PC-9 (cell line): ENCODE measurements at regions not wholly inside any gene's neighbourhood (a gene's known extent, or its start where the extent isn't known, plus 50 kb on each side); places are given as distances from the start of the nearest gene placed in this dataset.

Experiments
- BruUV-seq: library from RNA; stranded (reverse); fragments of 400-500 nt; replicated peaks from 2 replicates; lab custom pipeline; 2021; lab: Mats Ljungman, UMichigan
- CTCF ChIA-PET: fragments of 300-600 bp; sonication (Branson Sonifier 250); formaldehyde crosslinking; loops from one replicate; lab custom pipeline; 2022; ENCODE audit warnings: antibody characterized with exemption; lab: Charles Lee
- POLR2A ChIA-PET: fragments of 300-600 bp; sonication (Branson Sonifier 250); formaldehyde crosslinking; loops from one replicate; lab custom pipeline; 2022; ENCODE audit warnings: antibody characterized with exemption; ENCODE audit not compliant: unreplicated experiment; lab: Charles Lee
- DNase-seq, 2 experiments: peaks; one replicate each; pipeline versions ENCODE4 v3.0.0 to v3.0.0-alpha.2; 2015 to 2022; ENCODE audit warnings: mixed read lengths in 1 of 2
- H2AFZ ChIP-seq: fragments of 200-600 bp; sonication (generic); 2 replicates; pipeline ENCODE4 v1.8.1; 2017; ENCODE audit warnings: antibody characterized with exemption
- H3F3A ChIP-seq: fragments of 200-600 bp; sonication (generic); 2 replicates; pipeline ENCODE4 v1.8.1; 2017; ENCODE audit warnings: antibody characterized with exemption, mild to moderate bottlenecking, low read depth; ENCODE audit not compliant: insufficient read depth
- H3K27ac ChIP-seq: fragments of 200-600 bp; sonication (generic); 2 replicates; pipeline ENCODE4 v1.6.1; 2016; ENCODE audit warnings: mixed run types
- H3K27me3 ChIP-seq: fragments of 200-600 bp; sonication (generic); 2 replicates; pipeline ENCODE4 v1.6.1; 2016; ENCODE audit warnings: low read depth, mixed run types; ENCODE audit not compliant: insufficient read depth
- H3K36me3 ChIP-seq: fragments of 200-600 bp; sonication (generic); 2 replicates; pipeline ENCODE4 v1.6.1; 2016; ENCODE audit warnings: low read depth, mixed run types
- H3K4me1 ChIP-seq: fragments of 200-600 bp; sonication (generic); replicated peaks from 2 replicates; pipeline ENCODE4 v1.6.1; 2016; ENCODE audit warnings: mixed run types; ENCODE audit not compliant: insufficient read depth
- H3K4me2 ChIP-seq: fragments of 200-600 bp; sonication (generic); 2 replicates; pipeline ENCODE4 v1.6.1; 2017; ENCODE audit warnings: mixed run types
- H3K4me3 ChIP-seq: fragments of 200-600 bp; sonication (generic); 2 replicates; pipeline ENCODE4 v1.6.1; 2016; ENCODE audit warnings: mixed run types
- H3K79me2 ChIP-seq: fragments of 200-600 bp; sonication (generic); 2 replicates; pipeline ENCODE4 v1.6.1; 2017; ENCODE audit warnings: low read depth, mixed run types
- H3K9me2 ChIP-seq: fragments of 200-600 bp; sonication (generic); 2 replicates; pipeline ENCODE4 v1.8.1; 2017; ENCODE audit warnings: mild to moderate bottlenecking; ENCODE audit not compliant: insufficient read depth
- H3K9me3 ChIP-seq: fragments of 200-600 bp; sonication (generic); 2 replicates; pipeline ENCODE4 v1.8.1; 2016; ENCODE audit warnings: low read depth; ENCODE audit not compliant: insufficient read depth
- H4K20me1 ChIP-seq: fragments of 200-600 bp; sonication (generic); 2 replicates; pipeline ENCODE4 v1.8.1; 2017; ENCODE audit not compliant: insufficient read depth
- EZH2 ChIP-seq: fragments of 200-600 bp; sonication (generic); IDR thresholded peaks from 2 replicates; pipeline ENCODE4 v1.8.0; 2017; ENCODE audit warnings: antibody characterized with exemption, low read depth
- intact Hi-C: fragments of 100-400 bp; cut with micrococcal nuclease; formaldehyde crosslinking; loops from one replicate; pipeline ENCODE4 v1.10.0; 2022; ENCODE audit not compliant: unreplicated experiment
- TF ChIP-seq, protein P1 (sequence below): fragments of 200-600 bp; sonication (generic); conservative IDR thresholded peaks from 2 replicates; pipeline ENCODE4 v1.6.1; 2017; ENCODE audit warnings: mixed run types, antibody characterized with exemption, mild to moderate bottlenecking, moderate library complexity

GRCh38 chr10:62736168-62736546, 68.4 kb upstream of the ADO start:
- H4K20me1 ChIP-seq, result no peaks in the 10 kb centered on the region
- H3F3A ChIP-seq, result peaks cover 14% of the 10 kb centered on the region; the same call in 1 of the 2 replicates
- POLR2A ChIA-PET, result no interaction called here
- no peak overlapping the region for H3K27ac ChIP-seq
- H2AFZ ChIP-seq, result no peak overlapping the region
- peak overlapping the region; percentile 27 for H3K4me2 ChIP-seq
- BruUV-seq, result no TSS peak
- CTCF ChIA-PET, result no interaction called here
- intact Hi-C loops, result no loop called here
- DNase-seq, result no peak
- H3K4me1 ChIP-seq, result peaks cover 44% of the 10 kb centered on the region
- no peaks in the 10 kb centered on the region for H3K9me2 ChIP-seq
- no peak overlapping the region for H3K4me3 ChIP-seq
- H3K36me3 ChIP-seq, result no peaks in the 10 kb centered on the region
- TF ChIP-seq EZH2, result no peak
- TF ChIP-seq, protein P1, sequence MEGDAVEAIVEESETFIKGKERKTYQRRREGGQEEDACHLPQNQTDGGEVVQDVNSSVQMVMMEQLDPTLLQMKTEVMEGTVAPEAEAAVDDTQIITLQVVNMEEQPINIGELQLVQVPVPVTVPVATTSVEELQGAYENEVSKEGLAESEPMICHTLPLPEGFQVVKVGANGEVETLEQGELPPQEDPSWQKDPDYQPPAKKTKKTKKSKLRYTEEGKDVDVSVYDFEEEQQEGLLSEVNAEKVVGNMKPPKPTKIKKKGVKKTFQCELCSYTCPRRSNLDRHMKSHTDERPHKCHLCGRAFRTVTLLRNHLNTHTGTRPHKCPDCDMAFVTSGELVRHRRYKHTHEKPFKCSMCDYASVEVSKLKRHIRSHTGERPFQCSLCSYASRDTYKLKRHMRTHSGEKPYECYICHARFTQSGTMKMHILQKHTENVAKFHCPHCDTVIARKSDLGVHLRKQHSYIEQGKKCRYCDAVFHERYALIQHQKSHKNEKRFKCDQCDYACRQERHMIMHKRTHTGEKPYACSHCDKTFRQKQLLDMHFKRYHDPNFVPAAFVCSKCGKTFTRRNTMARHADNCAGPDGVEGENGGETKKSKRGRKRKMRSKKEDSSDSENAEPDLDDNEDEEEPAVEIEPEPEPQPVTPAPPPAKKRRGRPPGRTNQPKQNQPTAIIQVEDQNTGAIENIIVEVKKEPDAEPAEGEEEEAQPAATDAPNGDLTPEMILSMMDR, result no peak
- no peaks in the 10 kb centered on the region for H3K27me3 ChIP-seq
- no peaks in the 10 kb centered on the region for H3K79me2 ChIP-seq
- H3K9me3 ChIP-seq, result no peaks in the 10 kb centered on the region

GRCh38 chr10:62738916-62739315, 65.6 kb upstream of the ADO start:
- TF ChIP-seq EZH2, result no peak
- TF ChIP-seq, protein P1, result no peak
- H3F3A ChIP-seq, result 0 out of 2 replicates have a peak, but pooled peaks cover 6% of the 10 kb centered on the region
- H3K4me1 ChIP-seq, result peaks cover 24% of the 10 kb centered on the region
- no peaks in the 10 kb centered on the region for H3K9me3 ChIP-seq
- ChIA-PET POLR2A (no interaction called here), CTCF (interaction anchor here (0.6 kb wide), 1 partner anchor 700 kb away, joined by 3 read pairs; no protein-coding TSS in a partner anchor)
- no peaks in the 10 kb centered on the region for H3K27me3 ChIP-seq
- no peaks in the 10 kb centered on the region for H3K79me2 ChIP-seq
- H3K4me3 ChIP-seq, result no peak overlapping the region
- H3K27ac ChIP-seq, result no peak overlapping the region
- no peaks in the 10 kb centered on the region for H3K36me3 ChIP-seq
- no peaks in the 10 kb centered on the region for H3K9me2 ChIP-seq
- intact Hi-C loops, result no loop called here
- BruUV-seq, result no TSS peak
- H2AFZ ChIP-seq, result no peak overlapping the region
- no peak for DNase-seq
- no peak overlapping the region for H3K4me2 ChIP-seq
- H4K20me1 ChIP-seq, result no peaks in the 10 kb centered on the region

DNA sequence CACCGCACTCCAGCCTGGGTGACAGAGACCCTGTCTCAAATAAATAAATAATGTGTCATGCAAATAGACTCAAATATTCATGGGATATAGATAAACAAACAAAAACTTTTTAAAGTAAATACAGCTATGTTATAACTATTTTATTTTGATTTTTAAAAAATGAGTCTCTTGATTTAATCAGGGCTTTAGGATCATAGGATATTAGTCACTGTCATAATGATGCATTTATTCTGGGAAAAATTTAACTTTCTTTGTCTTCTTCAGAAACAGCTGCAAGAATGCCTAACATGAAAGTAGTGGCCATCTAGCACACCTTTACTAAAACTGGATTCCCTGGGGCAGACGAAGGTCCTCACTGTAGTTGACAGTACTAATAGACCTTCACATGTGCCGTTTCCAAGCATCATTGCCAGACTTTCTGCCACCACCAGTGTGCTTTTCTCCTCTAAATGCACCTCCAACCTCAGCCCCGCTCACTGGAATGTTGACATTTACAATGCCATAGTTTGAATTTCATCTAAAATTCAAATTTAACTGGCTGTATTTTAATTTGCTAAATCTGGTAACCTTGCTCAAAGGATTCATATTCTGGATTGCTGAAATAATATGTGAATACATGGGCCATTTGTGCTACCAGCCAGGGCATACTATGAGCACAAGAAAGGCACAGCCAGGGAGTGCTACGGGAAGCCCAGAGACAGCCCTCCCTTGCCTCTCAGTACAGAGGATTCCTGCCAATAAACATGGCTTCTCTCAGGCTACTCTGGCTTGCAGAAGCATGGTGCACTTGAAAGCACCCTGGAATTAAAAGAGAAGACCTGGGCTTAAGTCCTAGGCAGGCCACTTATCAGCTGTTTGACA, 63.4 kb upstream of the ADO start:
- H3K4me3 ChIP-seq, result no peak overlapping the region
- H3K9me3 ChIP-seq, result no peaks in the 10 kb centered on the region
- TF ChIP-seq, protein P1, result no peak
- no peak overlapping the region for H3K4me2 ChIP-seq
- BruUV-seq, result no TSS peak
- ChIA-PET CTCF (no interaction called here), POLR2A (no interaction called here)
- H3K4me1 ChIP-seq, result peaks cover 4% of the 10 kb centered on the region
- no peaks in the 10 kb centered on the region for H3F3A ChIP-seq
- intact Hi-C loops, result no loop called here
- no peaks in the 10 kb centered on the region for H3K9me2 ChIP-seq
- no peaks in the 10 kb centered on the region for H4K20me1 ChIP-seq
- DNase-seq, result no peak
- no peaks in the 10 kb centered on the region for H3K79me2 ChIP-seq
- H2AFZ ChIP-seq, result no peak overlapping the region
- H3K27ac ChIP-seq, result no peak overlapping the region
- H3K36me3 ChIP-seq, result no peaks in the 10 kb centered on the region
- H3K27me3 ChIP-seq, result no peaks in the 10 kb centered on the region
